ENCODE measurements at regions not wholly inside any gene's neighbourhood (a gene's known extent, or its start where the extent isn't known, plus 50 kb on each side); places are given as distances from the start of the nearest gene placed in this dataset.

GRCh38 chr20:24147479-24147878, 158.9 kb upstream of the GGTLC1 start:
- Histone ChIP-seq H3K9me3 (no peaks in the 10 kb centered on the region), H3K36me3 (ENCODE audit: control insufficient read depth in 2 of 2, extremely low read depth in 1 of 2, insufficient read depth in 1 of 2, low read length in 1 of 2) (no peaks in the 10 kb centered on the region), H3K4me1 (ENCODE audit: control insufficient read depth in 1 of 2, extremely low read depth in 1 of 2, insufficient read depth in 2 of 2, low read length in 2 of 2) (peaks cover 0 to 47% of the 10 kb centered on the region in 2 experiments), H3K27me3 (replicated peaks in 1 of 2; ENCODE audit: control insufficient read depth in 2 of 2, extremely low read depth in 1 of 2, insufficient read depth in 2 of 2, low read length in 1 of 2) (peaks cover 0 to 12% of the 10 kb centered on the region in 2 experiments), H3K27ac (ENCODE audit: low read length) (no peak overlapping the region), H3K4me3 (ENCODE audit: control insufficient read depth in 1 of 2, extremely low read depth in 1 of 2, low read length in 1 of 2) (no peak overlapping the region)
- Mint-ChIP-seq H3K27ac (peak overlapping the region in 1 of 2 donors; percentile 17), H3K27me3 (peaks cover 4 to 14% of the 10 kb centered on the region in 2 donors), H3K4me1 (peaks cover 6 to 18% (median 6%) of the 10 kb centered on the region in 3 donors), H3K36me3 (no peaks in the 10 kb centered on the region), H3K4me3 (no peak overlapping the region), H3K9me3 (peaks cover 0 to 6% (median 6%) of the 10 kb centered on the region in 3 donors)
- POLR2A ChIA-PET, result no interaction called here
- CTCF ChIA-PET, result no interaction called here
- no peak for ATAC-seq (replicated peaks in 1 of 4)
- 89% methylated on average over 3 of the region's 5 CpGs for WGBS (ENCODE audit: insufficient coverage)
- no peak for DNase-seq

GRCh38 chr20:24146231-24146634, 157.7 kb upstream of the GGTLC1 start:
- ATAC-seq (replicated peaks in 1 of 4), result no peak
- DNase-seq, result no peak
- peaks cover 0 to 11% (median 6%) of the 10 kb centered on the region in 3 donors for H3K9me3 Mint-ChIP-seq
- H3K4me3 Mint-ChIP-seq, result no peak overlapping the region
- H3K36me3 Mint-ChIP-seq, result no peaks in the 10 kb centered on the region
- H3K27ac Mint-ChIP-seq, result no peak overlapping the region
- H3K4me1 Mint-ChIP-seq, result peaks cover 6 to 18% (median 6%) of the 10 kb centered on the region in 3 donors
- ChIA-PET POLR2A (no interaction called here), CTCF (no interaction called here)
- no peaks in the 10 kb centered on the region for H3K9me3 ChIP-seq
- H3K27me3 ChIP-seq (replicated peaks in 1 of 2; ENCODE audit: control insufficient read depth in 2 of 2, extremely low read depth in 1 of 2, insufficient read depth in 2 of 2, low read length in 1 of 2), result peaks cover 0 to 12% of the 10 kb centered on the region in 2 experiments
- H3K27ac ChIP-seq (ENCODE audit: low read length), result no peak overlapping the region
- peaks cover 0 to 47% of the 10 kb centered on the region in 2 experiments for H3K4me1 ChIP-seq (ENCODE audit: control insufficient read depth in 1 of 2, extremely low read depth in 1 of 2, insufficient read depth in 2 of 2, low read length in 2 of 2)
- H3K36me3 ChIP-seq (ENCODE audit: control insufficient read depth in 2 of 2, extremely low read depth in 1 of 2, insufficient read depth in 1 of 2, low read length in 1 of 2), result no peaks in the 10 kb centered on the region
- peaks cover 4 to 14% of the 10 kb centered on the region in 2 donors for H3K27me3 Mint-ChIP-seq
- H3K4me3 ChIP-seq (ENCODE audit: control insufficient read depth in 1 of 2, extremely low read depth in 1 of 2, low read length in 1 of 2), result no peak overlapping the region

- Mint-ChIP-seq H3K4me3 (no peak overlapping the region), H3K27me3 (peaks cover 4 to 13% of the 10 kb centered on the region in 2 donors), H3K27ac (no peak overlapping the region), H3K9me3 (peaks cover 0 to 12% (median 6%) of the 10 kb centered on the region in 3 donors), H3K36me3 (no peaks in the 10 kb centered on the region), H3K4me1 (peaks cover 6 to 18% (median 6%) of the 10 kb centered on the region in 3 donors)
- ChIA-PET CTCF (interaction anchor here in 1 of 2 donors (0.6 kb wide), 1 partner anchor 598 kb away, joined by 3 read pairs; no protein-coding TSS in a partner anchor), POLR2A (no interaction called here)
- Histone ChIP-seq H3K27me3 (replicated peaks in 1 of 2; ENCODE audit: control insufficient read depth in 2 of 2, extremely low read depth in 1 of 2, insufficient read depth in 2 of 2, low read length in 1 of 2) (peaks cover 0 to 4% of the 10 kb centered on the region in 2 experiments), H3K4me3 (ENCODE audit: control insufficient read depth in 1 of 2, extremely low read depth in 1 of 2, low read length in 1 of 2) (no peak overlapping the region), H3K4me1 (ENCODE audit: control insufficient read depth in 1 of 2, extremely low read depth in 1 of 2, insufficient read depth in 2 of 2, low read length in 2 of 2) (peaks cover 0 to 45% of the 10 kb centered on the region in 2 experiments), H3K27ac (ENCODE audit: low read length) (no peak overlapping the region), H3K9me3 (no peaks in the 10 kb centered on the region), H3K36me3 (ENCODE audit: control insufficient read depth in 2 of 2, extremely low read depth in 1 of 2, insufficient read depth in 1 of 2, low read length in 1 of 2) (no peaks in the 10 kb centered on the region)
- DNase-seq, result no peak
- WGBS (ENCODE audit: insufficient coverage), result 67% methylated on average over 4 of the region's 8 CpGs
- ATAC-seq (replicated peaks in 1 of 4), result no peak
These were observed 155.8 kb upstream of the GGTLC1 start for GRCh38 chr20:24144371-24144770.

GRCh38 chr20:24141111-24141510, 152.5 kb upstream of the GGTLC1 start:
- peaks cover 0 to 24% of the 10 kb centered on the region in 2 experiments for H3K4me1 ChIP-seq (ENCODE audit: control insufficient read depth in 1 of 2, extremely low read depth in 1 of 2, insufficient read depth in 2 of 2, low read length in 2 of 2)
- peaks cover 0 to 6% of the 10 kb centered on the region in 2 experiments for H3K27me3 ChIP-seq (replicated peaks in 1 of 2; ENCODE audit: control insufficient read depth in 2 of 2, extremely low read depth in 1 of 2, insufficient read depth in 2 of 2, low read length in 1 of 2)
- Mint-ChIP-seq H3K4me3 (no peak overlapping the region), H3K9me3 (peaks cover 0 to 6% (median 0%) of the 10 kb centered on the region in 3 donors), H3K27ac (no peak overlapping the region), H3K4me1 (peaks cover 0 to 8% (median 0%) of the 10 kb centered on the region in 3 donors), H3K36me3 (no peaks in the 10 kb centered on the region), H3K27me3 (peaks cover 0 to 2% of the 10 kb centered on the region in 2 donors)
- no peak overlapping the region for H3K27ac ChIP-seq (ENCODE audit: low read length)
- H3K9me3 ChIP-seq, result no peaks in the 10 kb centered on the region
- no peak overlapping the region for H3K4me3 ChIP-seq (ENCODE audit: control insufficient read depth in 1 of 2, extremely low read depth in 1 of 2, low read length in 1 of 2)
- 88% methylated on average over 4 of the region's 6 CpGs for WGBS (ENCODE audit: insufficient coverage)
- POLR2A ChIA-PET, result no interaction called here
- H3K36me3 ChIP-seq (ENCODE audit: control insufficient read depth in 2 of 2, extremely low read depth in 1 of 2, insufficient read depth in 1 of 2, low read length in 1 of 2), result no peaks in the 10 kb centered on the region
- ATAC-seq (replicated peaks in 1 of 4) (no peak), DNase-seq (no peak)
- CTCF ChIA-PET, result no interaction called here

- DNase-seq, result no peak
- Histone ChIP-seq H3K36me3 (ENCODE audit: control insufficient read depth in 2 of 2, extremely low read depth in 1 of 2, insufficient read depth in 1 of 2, low read length in 1 of 2) (no peaks in the 10 kb centered on the region), H3K27ac (ENCODE audit: low read length) (no peak overlapping the region), H3K4me1 (ENCODE audit: control insufficient read depth in 1 of 2, extremely low read depth in 1 of 2, insufficient read depth in 2 of 2, low read length in 2 of 2) (peaks cover 0 to 27% of the 10 kb centered on the region in 2 experiments), H3K4me3 (ENCODE audit: control insufficient read depth in 1 of 2, extremely low read depth in 1 of 2, low read length in 1 of 2) (no peak overlapping the region), H3K27me3 (replicated peaks in 1 of 2; ENCODE audit: control insufficient read depth in 2 of 2, extremely low read depth in 1 of 2, insufficient read depth in 2 of 2, low read length in 1 of 2) (peaks cover 0 to 6% of the 10 kb centered on the region in 2 experiments), H3K9me3 (no peaks in the 10 kb centered on the region)
- 90% methylated on average over 1 of the region's 1 CpG for WGBS (ENCODE audit: insufficient coverage)
- ATAC-seq (replicated peaks in 1 of 4), result no peak
- Mint-ChIP-seq H3K27ac (no peak overlapping the region), H3K4me3 (no peak overlapping the region), H3K27me3 (no peaks in the 10 kb centered on the region), H3K36me3 (no peaks in the 10 kb centered on the region), H3K4me1 (no peaks in the 10 kb centered on the region), H3K9me3 (peaks cover 0 to 6% (median 0%) of the 10 kb centered on the region in 3 donors)
- CTCF ChIA-PET, result no interaction called here
- POLR2A ChIA-PET, result no interaction called here
These were observed 151.3 kb upstream of the GGTLC1 start for GRCh38 chr20:24139846-24140245.

- peaks cover 0 to 6% (median 0%) of the 10 kb centered on the region in 3 donors for H3K9me3 Mint-ChIP-seq
- H3K36me3 Mint-ChIP-seq, result no peaks in the 10 kb centered on the region
- H3K27me3 Mint-ChIP-seq, result no peaks in the 10 kb centered on the region
- H3K4me3 Mint-ChIP-seq, result no peak overlapping the region
- peaks cover 0 to 6% of the 10 kb centered on the region in 2 experiments for H3K27me3 ChIP-seq (replicated peaks in 1 of 2; ENCODE audit: control insufficient read depth in 2 of 2, extremely low read depth in 1 of 2, insufficient read depth in 2 of 2, low read length in 1 of 2)
- CTCF ChIA-PET, result no interaction called here
- H3K4me1 ChIP-seq (ENCODE audit: control insufficient read depth in 1 of 2, extremely low read depth in 1 of 2, insufficient read depth in 2 of 2, low read length in 2 of 2), result peaks cover 0 to 21% of the 10 kb centered on the region in 2 experiments
- DNase-seq (no peak), ATAC-seq (replicated peaks in 1 of 4) (no peak)
- no peaks in the 10 kb centered on the region for H3K36me3 ChIP-seq (ENCODE audit: control insufficient read depth in 2 of 2, extremely low read depth in 1 of 2, insufficient read depth in 1 of 2, low read length in 1 of 2)
- no peak overlapping the region for H3K27ac Mint-ChIP-seq
- WGBS (ENCODE audit: insufficient coverage), result 95% methylated on average over 2 of the region's 2 CpGs
- no peak overlapping the region for H3K4me3 ChIP-seq (ENCODE audit: control insufficient read depth in 1 of 2, extremely low read depth in 1 of 2, low read length in 1 of 2)
- no peaks in the 10 kb centered on the region for H3K9me3 ChIP-seq
- H3K4me1 Mint-ChIP-seq, result peaks cover 0 to 4% (median 0%) of the 10 kb centered on the region in 3 donors
- POLR2A ChIA-PET, result no interaction called here
- no peak overlapping the region for H3K27ac ChIP-seq (ENCODE audit: low read length)
These were observed 150.4 kb upstream of the GGTLC1 start for GRCh38 chr20:24138951-24139350.
